Mucosa of rectum (tissue), 2 donors: ENCODE measurements at regions not wholly inside any gene's neighbourhood (a gene's known extent, or its start where the extent isn't known, plus 50 kb on each side); places are given as distances from the start of the nearest gene placed in this dataset.
A peak's percentile ranks its signal among the peaks of the same experiment; 100 is the strongest.

Experiments
- H3K27ac ChIP-seq, 2 donors: one replicate each; pipeline ENCODE4 v1.7.0; 2013; ENCODE audit warnings: inconsistent platforms in 2 of 2, low read depth in 2 of 2, low read length in 2 of 2
- H3K27me3 ChIP-seq, 2 donors: one replicate each; pipeline ENCODE4 v1.7.0; 2013; ENCODE audit warnings: low read length in 2 of 2; ENCODE audit not compliant: control insufficient read depth in 2 of 2, insufficient read depth in 2 of 2
- H3K36me3 ChIP-seq, 2 donors: one replicate each; pipeline ENCODE4 v1.7.0; 2013; ENCODE audit warnings: low read length in 2 of 2; ENCODE audit not compliant: control insufficient read depth in 2 of 2, insufficient read depth in 2 of 2
- H3K4me1 ChIP-seq, 2 donors: one replicate each; pipeline ENCODE4 v1.7.0; 2013; ENCODE audit warnings: low read length in 2 of 2, mild to moderate bottlenecking in 1 of 2; ENCODE audit not compliant: control insufficient read depth in 2 of 2, insufficient read depth in 2 of 2
- H3K4me3 ChIP-seq, 2 donors: one replicate each; pipeline ENCODE4 v1.7.0; 2013; ENCODE audit warnings: low read length in 2 of 2
- H3K9ac ChIP-seq, 2 donors: one replicate each; pipeline ENCODE4 v1.7.0; 2013; ENCODE audit warnings: low read length in 2 of 2, low read depth in 1 of 2, mild to moderate bottlenecking in 1 of 2
- H3K9me3 ChIP-seq, 2 donors: one replicate each; pipeline ENCODE4 v1.7.0; 2013; ENCODE audit warnings: low read length in 2 of 2; ENCODE audit not compliant: control insufficient read depth in 2 of 2
- donor health status: healthy.
- donor health status: Normal muscosa, but diverticular disease.

- H3K9me3 ChIP-seq, result no peaks in the 10 kb centered on the region
- peak overlapping the region; percentile 39 to 64 for H3K27ac ChIP-seq
- H3K4me3 ChIP-seq, result peak overlapping the region in 1 of 2 donors; percentile 21
- no peaks in the 10 kb centered on the region for H3K36me3 ChIP-seq
- no peaks in the 10 kb centered on the region for H3K27me3 ChIP-seq
- H3K4me1 ChIP-seq, result peaks cover 19 to 23% of the 10 kb centered on the region in 2 donors
- H3K9ac ChIP-seq, result no peak overlapping the region
These were observed 176.2 kb upstream of the RBPJ start for GRCh38 chr4:26144526-26145155.

GRCh38 chr4:26145212-26145611, 175.6 kb upstream of the RBPJ start:
- no peaks in the 10 kb centered on the region for H3K9me3 ChIP-seq
- no peak overlapping the region for H3K9ac ChIP-seq
- H3K36me3 ChIP-seq, result no peaks in the 10 kb centered on the region
- peaks cover 19 to 23% of the 10 kb centered on the region in 2 donors for H3K4me1 ChIP-seq
- peak overlapping the region; percentile 40 to 64 for H3K27ac ChIP-seq
- peak overlapping the region in 1 of 2 donors; percentile 21 for H3K4me3 ChIP-seq
- H3K27me3 ChIP-seq, result no peaks in the 10 kb centered on the region

GRCh38 chr4:26148927-26149326, 171.9 kb upstream of the RBPJ start:
- H3K4me1 ChIP-seq, result peaks cover 4 to 10% of the 10 kb centered on the region in 2 donors
- H3K27ac ChIP-seq, result no peak overlapping the region
- H3K4me3 ChIP-seq, result no peak overlapping the region
- no peaks in the 10 kb centered on the region for H3K27me3 ChIP-seq
- no peaks in the 10 kb centered on the region for H3K9me3 ChIP-seq
- no peaks in the 10 kb centered on the region for H3K36me3 ChIP-seq
- no peak overlapping the region for H3K9ac ChIP-seq

- Histone ChIP-seq H3K9ac (no peak overlapping the region), H3K36me3 (no peaks in the 10 kb centered on the region), H3K4me1 (no peaks in the 10 kb centered on the region), H3K9me3 (no peaks in the 10 kb centered on the region), H3K27me3 (no peaks in the 10 kb centered on the region), H3K4me3 (no peak overlapping the region), H3K27ac (peak overlapping the region in 1 of 2 donors; percentile 31)
These were observed 169.9 kb upstream of the RBPJ start for GRCh38 chr4:26150948-26151347.

- no peaks in the 10 kb centered on the region for H3K27me3 ChIP-seq
- H3K4me3 ChIP-seq, result no peak overlapping the region
- peak overlapping the region in 1 of 2 donors; percentile 4 for H3K9ac ChIP-seq
- H3K9me3 ChIP-seq, result no peaks in the 10 kb centered on the region
- no peaks in the 10 kb centered on the region for H3K36me3 ChIP-seq
- no peaks in the 10 kb centered on the region for H3K4me1 ChIP-seq
- peak overlapping the region in 1 of 2 donors; percentile 31 for H3K27ac ChIP-seq
These were observed 169.2 kb upstream of the RBPJ start for GRCh38 chr4:26151615-26152014.

GRCh38 chr4:26152056-26152455, 168.8 kb upstream of the RBPJ start:
- H3K4me1 ChIP-seq, result no peaks in the 10 kb centered on the region
- no peak overlapping the region for H3K27ac ChIP-seq
- H3K36me3 ChIP-seq, result no peaks in the 10 kb centered on the region
- H3K27me3 ChIP-seq, result no peaks in the 10 kb centered on the region
- no peak overlapping the region for H3K9ac ChIP-seq
- no peaks in the 10 kb centered on the region for H3K9me3 ChIP-seq
- no peak overlapping the region for H3K4me3 ChIP-seq

GRCh38 chr4:26157541-26157940, 163.3 kb upstream of the RBPJ start:
- Histone ChIP-seq H3K4me3 (no peak overlapping the region), H3K27me3 (no peaks in the 10 kb centered on the region), H3K4me1 (no peaks in the 10 kb centered on the region), H3K36me3 (no peaks in the 10 kb centered on the region), H3K9me3 (no peaks in the 10 kb centered on the region), H3K9ac (no peak overlapping the region), H3K27ac (no peak overlapping the region)

- H3K4me3 ChIP-seq, result no peak overlapping the region
- no peak overlapping the region for H3K27ac ChIP-seq
- no peaks in the 10 kb centered on the region for H3K4me1 ChIP-seq
- H3K27me3 ChIP-seq, result no peaks in the 10 kb centered on the region
- no peak overlapping the region for H3K9ac ChIP-seq
- H3K9me3 ChIP-seq, result no peaks in the 10 kb centered on the region
- no peaks in the 10 kb centered on the region for H3K36me3 ChIP-seq
These were observed 160.2 kb upstream of the RBPJ start for GRCh38 chr4:26160591-26160990.

GRCh38 chr4:26161030-26161824, 159.6 kb upstream of the RBPJ start:
- H3K9me3 ChIP-seq, result no peaks in the 10 kb centered on the region
- H3K9ac ChIP-seq, result no peak overlapping the region
- no peaks in the 10 kb centered on the region for H3K36me3 ChIP-seq
- H3K27ac ChIP-seq, result no peak overlapping the region
- H3K4me3 ChIP-seq, result no peak overlapping the region
- H3K27me3 ChIP-seq, result no peaks in the 10 kb centered on the region
- H3K4me1 ChIP-seq, result no peaks in the 10 kb centered on the region

- no peak overlapping the region for H3K4me3 ChIP-seq
- H3K27ac ChIP-seq, result no peak overlapping the region
- H3K9me3 ChIP-seq, result no peaks in the 10 kb centered on the region
- no peaks in the 10 kb centered on the region for H3K36me3 ChIP-seq
- H3K4me1 ChIP-seq, result no peaks in the 10 kb centered on the region
- no peaks in the 10 kb centered on the region for H3K27me3 ChIP-seq
- no peak overlapping the region for H3K9ac ChIP-seq
These were observed 158.7 kb upstream of the RBPJ start for GRCh38 chr4:26162101-26162500.
